HCT116 (cell line): ENCODE measurements at regions not wholly inside any gene's neighbourhood (a gene's known extent, or its start where the extent isn't known, plus 50 kb on each side); places are given as distances from the start of the nearest gene placed in this dataset.

Experiments used
- EZH2phosphoT487 ChIP-seq: fragments of 200-600 bp; IDR thresholded peaks from 2 replicates; pipeline ENCODE4 v1.6.1; 2018; ENCODE audit warnings: antibody characterized with exemption, borderline replicate concordance
- JUND ChIP-seq: IDR thresholded peaks from 2 replicates; pipeline ENCODE4 v1.6.1; 2012
- POLR2A ChIP-seq: IDR thresholded peaks from 2 replicates; pipeline ENCODE4 v1.7.0; 2011; ENCODE audit warnings: borderline replicate concordance; ENCODE audit not compliant: insufficient read depth, insufficient read length; ENCODE audit errors: extremely low read depth
- POLR2AphosphoS5 ChIP-seq: IDR thresholded peaks from 2 replicates; pipeline ENCODE4 v1.6.1; 2011; ENCODE audit warnings: mild to moderate bottlenecking, low read depth, low read length, moderate library complexity
- RAD21 ChIP-seq: IDR thresholded peaks from 2 replicates; pipeline ENCODE4 v1.6.1; 2012; ENCODE audit warnings: low read depth, mild to moderate bottlenecking
- SIN3A ChIP-seq: IDR thresholded peaks from 2 replicates; pipeline ENCODE4 v1.6.1; 2012; ENCODE audit warnings: low read depth
- YY1 ChIP-seq: IDR thresholded peaks from 2 replicates; pipeline ENCODE4 v1.6.1; 2011; ENCODE audit warnings: low read length, low read depth, moderate library complexity, mild to moderate bottlenecking; ENCODE audit not compliant: insufficient replicate concordance; ENCODE audit errors: extremely low read depth
- TF ChIP-seq, protein P1 (sequence below): IDR thresholded peaks from 2 replicates; pipeline ENCODE4 v1.6.1; 2011; ENCODE audit warnings: mild to moderate bottlenecking, low read length, moderate library complexity; ENCODE audit not compliant: insufficient replicate concordance; ENCODE audit errors: extremely low read depth
- TF ChIP-seq, protein P2 (sequence below), 3 experiments: fragments of 200-600 bp in 1 of 3; sonication (generic) in 1 of 3; IDR thresholded peaks in 2 of 3; conservative IDR thresholded peaks in 1 of 3; 2 replicates each; pipeline ENCODE4 v1.5.1; 2012 to 2017; ENCODE audit warnings: low read depth in 2 of 3, low read length in 2 of 3, antibody characterized with exemption in 1 of 3, borderline replicate concordance in 1 of 3, control low read depth in 1 of 3, mild to moderate bottlenecking in 1 of 3, mixed read lengths in 1 of 3, mixed run types in 1 of 3, moderate library complexity in 1 of 3; ENCODE audit not compliant: insufficient read depth in 1 of 3

DNA sequence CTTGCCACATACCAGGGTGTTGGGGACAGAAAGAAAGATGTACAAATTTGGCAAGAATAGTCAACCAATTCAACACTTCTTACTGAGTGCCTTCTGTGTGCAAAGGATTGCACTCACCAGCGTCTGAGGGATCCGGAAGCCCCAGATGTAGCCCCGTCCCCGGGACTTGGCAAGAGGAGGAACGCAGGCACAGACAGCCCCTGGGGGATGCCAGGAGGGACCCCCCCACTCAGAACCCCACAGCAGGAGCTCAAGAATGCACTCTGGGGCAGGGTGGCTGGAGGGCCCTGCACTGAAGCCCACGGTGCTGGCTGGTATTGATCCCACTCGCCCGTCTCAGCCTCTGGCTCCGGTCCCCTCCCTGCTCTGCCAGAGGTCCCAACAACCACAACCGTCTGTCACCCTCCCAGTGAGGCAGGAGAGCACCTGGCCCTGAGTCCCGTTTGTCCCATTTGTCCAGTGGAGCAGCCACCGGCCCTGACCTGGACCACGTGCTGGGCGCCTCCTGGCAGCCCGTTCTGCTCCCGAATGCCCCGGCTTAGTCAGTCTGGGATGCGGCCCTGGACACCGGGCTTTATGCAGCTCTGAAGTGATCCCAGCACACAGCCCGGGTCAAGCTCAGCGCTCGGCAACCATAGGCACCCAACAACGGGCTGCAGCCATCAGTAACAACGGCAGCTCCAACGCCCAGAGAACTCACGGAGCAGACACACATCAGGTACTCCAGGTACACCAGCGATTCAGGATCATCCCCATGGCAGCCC, 128.7 kb downstream of the DLL1 start:
- TF ChIP-seq SIN3A (no peak), POLR2AphosphoS5 (no peak), YY1 (no peak), POLR2A (no peak), JUND (no peak), RAD21 (no peak), EZH2phosphoT487 (no peak)
- TF ChIP-seq, protein P1, sequence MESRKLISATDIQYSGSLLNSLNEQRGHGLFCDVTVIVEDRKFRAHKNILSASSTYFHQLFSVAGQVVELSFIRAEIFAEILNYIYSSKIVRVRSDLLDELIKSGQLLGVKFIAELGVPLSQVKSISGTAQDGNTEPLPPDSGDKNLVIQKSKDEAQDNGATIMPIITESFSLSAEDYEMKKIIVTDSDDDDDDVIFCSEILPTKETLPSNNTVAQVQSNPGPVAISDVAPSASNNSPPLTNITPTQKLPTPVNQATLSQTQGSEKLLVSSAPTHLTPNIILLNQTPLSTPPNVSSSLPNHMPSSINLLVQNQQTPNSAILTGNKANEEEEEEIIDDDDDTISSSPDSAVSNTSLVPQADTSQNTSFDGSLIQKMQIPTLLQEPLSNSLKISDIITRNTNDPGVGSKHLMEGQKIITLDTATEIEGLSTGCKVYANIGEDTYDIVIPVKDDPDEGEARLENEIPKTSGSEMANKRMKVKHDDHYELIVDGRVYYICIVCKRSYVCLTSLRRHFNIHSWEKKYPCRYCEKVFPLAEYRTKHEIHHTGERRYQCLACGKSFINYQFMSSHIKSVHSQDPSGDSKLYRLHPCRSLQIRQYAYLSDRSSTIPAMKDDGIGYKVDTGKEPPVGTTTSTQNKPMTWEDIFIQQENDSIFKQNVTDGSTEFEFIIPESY = no peak
- TF ChIP-seq, protein P2, sequence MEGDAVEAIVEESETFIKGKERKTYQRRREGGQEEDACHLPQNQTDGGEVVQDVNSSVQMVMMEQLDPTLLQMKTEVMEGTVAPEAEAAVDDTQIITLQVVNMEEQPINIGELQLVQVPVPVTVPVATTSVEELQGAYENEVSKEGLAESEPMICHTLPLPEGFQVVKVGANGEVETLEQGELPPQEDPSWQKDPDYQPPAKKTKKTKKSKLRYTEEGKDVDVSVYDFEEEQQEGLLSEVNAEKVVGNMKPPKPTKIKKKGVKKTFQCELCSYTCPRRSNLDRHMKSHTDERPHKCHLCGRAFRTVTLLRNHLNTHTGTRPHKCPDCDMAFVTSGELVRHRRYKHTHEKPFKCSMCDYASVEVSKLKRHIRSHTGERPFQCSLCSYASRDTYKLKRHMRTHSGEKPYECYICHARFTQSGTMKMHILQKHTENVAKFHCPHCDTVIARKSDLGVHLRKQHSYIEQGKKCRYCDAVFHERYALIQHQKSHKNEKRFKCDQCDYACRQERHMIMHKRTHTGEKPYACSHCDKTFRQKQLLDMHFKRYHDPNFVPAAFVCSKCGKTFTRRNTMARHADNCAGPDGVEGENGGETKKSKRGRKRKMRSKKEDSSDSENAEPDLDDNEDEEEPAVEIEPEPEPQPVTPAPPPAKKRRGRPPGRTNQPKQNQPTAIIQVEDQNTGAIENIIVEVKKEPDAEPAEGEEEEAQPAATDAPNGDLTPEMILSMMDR (IDR thresholded peaks at IDR 0.05 in 2 of 3, conservative IDR thresholded peaks at IDR 0.05 in 1 of 3; ENCODE audit: borderline replicate concordance in 1 of 3, insufficient read depth in 1 of 3, low read depth in 2 of 3, low read length in 2 of 3) = no peak
